ENCODE measurements at regions not wholly inside any gene's neighbourhood (a gene's known extent, or its start where the extent isn't known, plus 50 kb on each side); places are given as distances from the start of the nearest gene placed in this dataset.

DNA sequence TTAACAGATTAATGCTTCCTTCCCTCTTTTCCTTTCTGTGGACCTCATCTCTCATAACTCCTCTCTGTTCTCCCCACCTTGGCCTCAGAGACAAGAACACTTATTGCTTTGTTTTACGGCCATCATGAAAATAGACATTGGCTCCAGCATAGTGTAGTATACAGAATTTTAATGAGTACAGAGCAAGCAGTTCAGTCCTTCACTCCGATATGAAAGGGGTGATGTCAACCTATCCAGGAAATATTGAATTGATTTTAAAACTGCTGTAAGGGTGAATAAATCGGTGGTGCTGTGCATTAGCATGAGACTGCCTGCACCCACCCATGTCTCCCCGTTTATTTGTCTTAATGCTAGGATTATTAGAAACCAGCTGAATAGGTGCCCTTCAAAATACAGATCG is 490.9 kb upstream of the TBL1XR1 start:
- TF ChIP-seq CTCF (conservative IDR thresholded peaks at IDR 0.05 in 1 of 2, IDR thresholded peaks at IDR 0.05 in 1 of 2; ENCODE audit: extremely low read depth in 1 of 2, insufficient read depth in 1 of 2, low read depth in 1 of 2, low read length in 2 of 2) (no peak), EZH2 (IDR thresholded peaks at IDR 0.05; ENCODE audit: borderline replicate concordance, low read length) (no peak)

All from mammary epithelial cell (primary cell).